Mucosa of rectum (tissue), 2 donors: ENCODE measurements at regions not wholly inside any gene's neighbourhood (a gene's known extent, or its start where the extent isn't known, plus 50 kb on each side); places are given as distances from the start of the nearest gene placed in this dataset.

Experiments
- H3K27ac ChIP-seq, 2 donors: one replicate each; pipeline ENCODE4 v1.7.0; 2013; ENCODE audit warnings: inconsistent platforms in 2 of 2, low read depth in 2 of 2, low read length in 2 of 2
- H3K27me3 ChIP-seq, 2 donors: one replicate each; pipeline ENCODE4 v1.7.0; 2013; ENCODE audit warnings: low read length in 2 of 2; ENCODE audit not compliant: control insufficient read depth in 2 of 2, insufficient read depth in 2 of 2
- H3K36me3 ChIP-seq, 2 donors: one replicate each; pipeline ENCODE4 v1.7.0; 2013; ENCODE audit warnings: low read length in 2 of 2; ENCODE audit not compliant: control insufficient read depth in 2 of 2, insufficient read depth in 2 of 2
- H3K4me1 ChIP-seq, 2 donors: one replicate each; pipeline ENCODE4 v1.7.0; 2013; ENCODE audit warnings: low read length in 2 of 2, mild to moderate bottlenecking in 1 of 2; ENCODE audit not compliant: control insufficient read depth in 2 of 2, insufficient read depth in 2 of 2
- H3K4me3 ChIP-seq, 2 donors: one replicate each; pipeline ENCODE4 v1.7.0; 2013; ENCODE audit warnings: low read length in 2 of 2
- H3K9ac ChIP-seq, 2 donors: one replicate each; pipeline ENCODE4 v1.7.0; 2013; ENCODE audit warnings: low read length in 2 of 2, low read depth in 1 of 2, mild to moderate bottlenecking in 1 of 2
- H3K9me3 ChIP-seq, 2 donors: one replicate each; pipeline ENCODE4 v1.7.0; 2013; ENCODE audit warnings: low read length in 2 of 2; ENCODE audit not compliant: control insufficient read depth in 2 of 2
- donor health status: healthy.
- donor health status: Normal muscosa, but diverticular disease.

DNA sequence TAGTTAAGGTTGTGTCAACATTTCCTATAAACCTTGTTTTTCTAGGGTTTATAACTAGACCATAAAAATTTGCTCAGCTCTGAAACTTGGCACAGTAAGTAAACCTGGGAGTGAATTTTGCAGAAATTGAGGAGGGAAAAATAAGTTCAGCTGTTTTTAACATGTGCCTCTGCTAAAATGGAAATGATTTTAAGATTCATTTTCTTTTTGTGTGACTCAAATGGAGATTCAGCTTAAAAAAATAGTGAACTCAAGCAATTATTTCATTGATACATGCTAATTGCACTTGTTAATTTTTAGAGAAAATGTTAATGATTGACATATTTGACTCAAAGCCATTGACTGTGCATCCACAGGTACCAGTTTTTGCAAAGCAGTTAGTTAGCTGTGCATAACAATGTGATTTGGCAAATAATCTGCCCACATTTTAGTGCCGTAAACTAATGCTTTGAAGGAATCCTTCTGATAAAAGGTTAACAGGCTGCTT is 68.5 kb upstream of the ZNF438 start:
- no peaks in the 10 kb centered on the region for H3K36me3 ChIP-seq
- H3K27ac ChIP-seq: peak overlapping the region in 1 of 2 donors; percentile 32
- H3K9ac ChIP-seq: no peak overlapping the region
- H3K9me3 ChIP-seq: no peaks in the 10 kb centered on the region
- H3K27me3 ChIP-seq: no peaks in the 10 kb centered on the region
- H3K4me1 ChIP-seq: peaks cover 11 to 13% of the 10 kb centered on the region in 2 donors
- H3K4me3 ChIP-seq: no peak overlapping the region

DNA sequence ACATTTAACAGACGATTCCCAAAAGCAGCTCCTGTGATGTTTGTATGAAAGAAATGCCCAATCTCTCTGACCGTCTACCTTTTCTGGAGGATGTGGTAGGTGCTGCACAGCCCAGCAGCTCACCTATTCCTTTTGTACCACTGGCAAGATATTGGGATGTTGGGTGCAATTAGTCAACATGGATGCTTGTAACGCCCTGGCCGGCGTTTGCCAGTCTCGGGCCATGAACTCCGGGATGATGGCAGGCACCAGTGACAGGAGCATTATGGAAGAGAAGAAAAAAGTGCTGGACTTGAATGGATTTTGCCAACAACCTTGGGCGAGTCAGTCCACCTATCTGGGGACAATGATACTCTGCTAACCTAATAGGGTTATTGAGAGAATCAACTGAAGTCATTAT is 69.0 kb upstream of the ZNF438 start:
- H3K27me3 ChIP-seq: no peaks in the 10 kb centered on the region
- H3K27ac ChIP-seq: no peak overlapping the region
- no peak overlapping the region for H3K9ac ChIP-seq
- H3K4me3 ChIP-seq: no peak overlapping the region
- H3K9me3 ChIP-seq: no peaks in the 10 kb centered on the region
- peaks cover 11 to 13% of the 10 kb centered on the region in 2 donors for H3K4me1 ChIP-seq
- H3K36me3 ChIP-seq: no peaks in the 10 kb centered on the region

DNA sequence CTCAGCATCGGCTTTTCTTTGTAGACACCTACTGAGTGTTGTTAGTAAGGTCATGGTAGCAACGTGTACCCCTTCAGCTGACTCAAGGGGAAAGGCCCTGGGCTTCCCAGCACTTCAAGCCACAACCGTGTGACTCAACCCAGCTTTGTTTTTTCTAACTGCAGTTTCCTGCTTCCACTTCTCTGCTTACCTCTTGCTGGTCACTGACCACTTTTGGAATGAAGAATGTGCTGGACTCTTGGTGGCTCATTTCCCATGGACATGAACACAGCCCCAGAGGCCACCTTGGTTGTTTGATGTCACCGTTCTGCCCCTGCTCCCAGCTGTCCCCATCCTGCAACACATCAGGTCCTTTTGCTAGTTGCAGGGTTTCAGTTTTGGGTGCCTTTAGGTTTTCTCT is 69.5 kb upstream of the ZNF438 start:
- Histone ChIP-seq H3K36me3 (no peaks in the 10 kb centered on the region), H3K9ac (no peak overlapping the region), H3K27ac (no peak overlapping the region), H3K4me1 (peaks cover 11 to 13% of the 10 kb centered on the region in 2 donors), H3K9me3 (no peaks in the 10 kb centered on the region), H3K4me3 (no peak overlapping the region), H3K27me3 (no peaks in the 10 kb centered on the region)

GRCh38 chr10:31102421-31102820 is 70.8 kb upstream of the ZNF438 start:
- Histone ChIP-seq H3K36me3 (no peaks in the 10 kb centered on the region), H3K9ac (no peak overlapping the region), H3K27ac (no peak overlapping the region), H3K4me3 (no peak overlapping the region), H3K4me1 (peaks cover 11 to 13% of the 10 kb centered on the region in 2 donors), H3K27me3 (no peaks in the 10 kb centered on the region), H3K9me3 (no peaks in the 10 kb centered on the region)

DNA sequence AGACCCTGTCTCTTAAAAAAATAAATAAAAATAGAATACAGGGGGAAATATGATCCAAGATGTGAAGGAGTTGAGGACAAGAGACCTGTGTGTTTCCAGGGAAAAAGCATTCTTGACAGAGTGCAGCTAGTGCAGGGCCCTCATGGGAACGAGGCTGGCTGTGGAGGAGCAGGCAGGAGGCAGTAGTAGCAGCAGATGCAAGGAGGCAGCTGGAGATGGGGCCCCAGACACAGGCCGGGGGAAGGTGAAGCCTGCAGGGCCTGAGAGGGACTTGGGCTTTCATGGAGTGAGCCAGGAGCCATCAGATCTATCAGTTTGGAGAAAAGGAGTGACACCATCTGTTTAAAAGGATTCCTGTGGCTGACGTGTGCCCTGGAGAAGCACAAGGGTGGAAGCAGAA is 71.4 kb upstream of the ZNF438 start:
- no peak overlapping the region for H3K27ac ChIP-seq
- H3K9ac ChIP-seq: no peak overlapping the region
- H3K4me1 ChIP-seq: peaks cover 11 to 13% of the 10 kb centered on the region in 2 donors
- H3K4me3 ChIP-seq: no peak overlapping the region
- no peaks in the 10 kb centered on the region for H3K9me3 ChIP-seq
- no peaks in the 10 kb centered on the region for H3K36me3 ChIP-seq
- no peaks in the 10 kb centered on the region for H3K27me3 ChIP-seq

DNA sequence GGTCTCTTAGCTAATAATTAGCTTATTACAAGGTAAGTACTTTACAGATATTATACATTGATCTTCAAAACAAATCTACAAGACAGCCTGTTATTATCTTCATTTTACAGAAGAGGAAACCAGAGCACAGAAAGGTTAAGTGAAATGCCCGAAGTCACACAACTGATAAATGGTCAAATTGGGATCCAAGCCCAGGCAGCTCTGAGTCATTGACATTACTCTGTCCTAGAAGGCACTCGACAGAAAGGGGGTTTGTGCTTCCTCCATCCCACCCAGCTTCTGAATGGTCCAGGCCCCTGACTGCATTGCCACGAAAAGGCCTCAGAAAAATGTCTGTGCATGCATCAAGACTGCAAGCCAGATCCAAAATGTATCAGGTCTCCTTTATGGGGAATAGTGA is 81.3 kb upstream of the ZNF438 start:
- Histone ChIP-seq H3K9me3 (no peaks in the 10 kb centered on the region), H3K4me3 (no peak overlapping the region), H3K4me1 (no peaks in the 10 kb centered on the region), H3K36me3 (no peaks in the 10 kb centered on the region), H3K27ac (no peak overlapping the region), H3K9ac (no peak overlapping the region), H3K27me3 (no peaks in the 10 kb centered on the region)

GRCh38 chr10:31116226-31116625 is 84.6 kb upstream of the ZNF438 start:
- H3K4me1 ChIP-seq: no peaks in the 10 kb centered on the region
- H3K9me3 ChIP-seq: no peaks in the 10 kb centered on the region
- no peak overlapping the region for H3K27ac ChIP-seq
- H3K36me3 ChIP-seq: no peaks in the 10 kb centered on the region
- no peaks in the 10 kb centered on the region for H3K27me3 ChIP-seq
- no peak overlapping the region for H3K4me3 ChIP-seq
- no peak overlapping the region for H3K9ac ChIP-seq

- Histone ChIP-seq H3K4me3 (no peak overlapping the region), H3K4me1 (no peaks in the 10 kb centered on the region), H3K27ac (no peak overlapping the region), H3K9ac (no peak overlapping the region), H3K9me3 (no peaks in the 10 kb centered on the region), H3K27me3 (no peaks in the 10 kb centered on the region), H3K36me3 (no peaks in the 10 kb centered on the region)
These were observed 86.9 kb upstream of the ZNF438 start for GRCh38 chr10:31118556-31118955.

- H3K9ac ChIP-seq: no peak overlapping the region
- H3K4me1 ChIP-seq: no peaks in the 10 kb centered on the region
- no peak overlapping the region for H3K4me3 ChIP-seq
- H3K27me3 ChIP-seq: no peaks in the 10 kb centered on the region
- H3K36me3 ChIP-seq: no peaks in the 10 kb centered on the region
- H3K27ac ChIP-seq: peak overlapping the region; percentile 21 to 38
- no peaks in the 10 kb centered on the region for H3K9me3 ChIP-seq
These were observed 88.7 kb upstream of the ZNF438 start for GRCh38 chr10:31120392-31120791.

DNA sequence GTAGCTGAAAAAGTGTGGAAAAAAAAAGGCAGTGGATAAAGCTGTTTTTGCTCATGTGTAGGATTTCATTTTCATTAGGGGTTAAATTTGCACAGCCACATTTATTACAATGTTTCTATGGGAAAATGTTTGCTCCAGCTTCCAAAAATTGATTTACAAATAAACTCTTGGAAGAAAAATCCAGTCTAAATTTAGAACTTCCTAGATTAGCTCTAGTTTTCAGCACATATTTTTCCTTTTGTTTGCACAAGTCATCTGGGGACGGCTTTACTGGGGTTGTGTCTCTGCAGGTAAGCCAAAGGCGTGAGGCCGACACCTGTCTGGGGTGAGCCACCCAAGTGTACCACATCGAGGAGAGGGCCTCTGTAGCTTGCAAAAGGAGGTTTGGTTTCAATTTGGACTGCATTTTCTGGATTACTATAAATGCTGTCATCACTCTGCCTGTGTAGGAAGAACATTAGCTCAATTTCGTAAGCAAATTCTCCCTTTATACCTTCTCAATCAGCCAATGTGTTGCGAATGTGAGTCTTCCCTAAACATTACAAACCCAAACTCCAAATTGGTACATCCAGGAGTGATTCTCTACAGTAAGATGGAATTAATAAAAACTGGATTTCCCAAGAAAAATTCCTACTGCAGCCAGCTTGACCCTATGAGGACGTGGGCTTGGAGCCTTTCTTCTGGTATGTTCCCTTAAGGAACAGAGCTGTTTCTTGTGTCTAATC is 89.5 kb upstream of the ZNF438 start:
- Histone ChIP-seq H3K36me3 (no peaks in the 10 kb centered on the region), H3K4me1 (no peaks in the 10 kb centered on the region), H3K9ac (no peak overlapping the region), H3K27ac (peak overlapping the region in 1 of 2 donors; percentile 1), H3K9me3 (no peaks in the 10 kb centered on the region), H3K27me3 (no peaks in the 10 kb centered on the region), H3K4me3 (no peak overlapping the region)
